SU-DHL-6 (cell line): ENCODE measurements at regions not wholly inside any gene's neighbourhood (a gene's known extent, or its start where the extent isn't known, plus 50 kb on each side); places are given as distances from the start of the nearest gene placed in this dataset.

Experiments
- H2AFZ ChIP-seq: fragments of 200-600 bp; sonication (generic); 2 replicates; pipeline ENCODE4 v1.6.1; 2014; ENCODE audit warnings: low read depth, mild to moderate bottlenecking, moderate library complexity, mixed read lengths, antibody characterized with exemption, low read length; ENCODE audit not compliant: severe bottlenecking
- H3F3A ChIP-seq: fragments of 200-600 bp; shearing (Covaris generic); 2 replicates; pipeline ENCODE4 v1.6.0; 2016; ENCODE audit warnings: antibody characterized with exemption, mild to moderate bottlenecking; ENCODE audit not compliant: insufficient read depth
- H3K27ac ChIP-seq: fragments of 200-600 bp; sonication (generic); 2 replicates; pipeline ENCODE4 v1.5.1; 2016; ENCODE audit warnings: low read depth, mild to moderate bottlenecking, low read length, moderate library complexity, mixed read lengths
- H3K27me3 ChIP-seq: fragments of 200-600 bp; sonication (generic), shearing (Covaris generic); 2 replicates; pipeline ENCODE4 v1.6.0; 2014; ENCODE audit warnings: mild to moderate bottlenecking, low read length
- H3K36me3 ChIP-seq: fragments of 200-600 bp; sonication (generic); 2 replicates; pipeline ENCODE4 v1.6.1; 2014; ENCODE audit warnings: mild to moderate bottlenecking, low read length, mixed read lengths
- H3K4me2 ChIP-seq: fragments of 300-600, 200-600 bp; shearing (Covaris generic), sonication (generic); 2 replicates; pipeline ENCODE4 v1.6.0; 2014; ENCODE audit warnings: low read length, low read depth, mild to moderate bottlenecking; ENCODE audit not compliant: poor library complexity, severe bottlenecking
- H3K4me3 ChIP-seq: fragments of 200-600 bp; sonication (generic); 2 replicates; pipeline ENCODE4 v1.5.1; 2014; ENCODE audit warnings: antibody characterized with exemption, low read length, mild to moderate bottlenecking, mixed read lengths; ENCODE audit not compliant: insufficient read depth, poor library complexity, severe bottlenecking
- H3K79me2 ChIP-seq: fragments of 200-600 bp; sonication (generic); 2 replicates; pipeline ENCODE4 v1.6.1; 2014; ENCODE audit warnings: mild to moderate bottlenecking, low read length, moderate library complexity; ENCODE audit not compliant: insufficient read depth
- H3K9ac ChIP-seq: fragments of 200-600 bp; sonication (generic); 2 replicates; pipeline ENCODE4 v1.7.0; 2014; ENCODE audit warnings: mild to moderate bottlenecking, low read length
- H3K9me2 ChIP-seq: fragments of 200-600 bp; sonication (generic); replicated peaks from 2 replicates; pipeline ENCODE4 v1.6.1; 2014; ENCODE audit warnings: low read length; ENCODE audit not compliant: insufficient read depth
- H3K9me3 ChIP-seq: fragments of 200-600 bp; sonication (generic); 2 replicates; pipeline ENCODE4 v1.6.1; 2014; ENCODE audit warnings: low read length, mixed read lengths; ENCODE audit not compliant: insufficient read depth
- H4K20me1 ChIP-seq: fragments of 200-600 bp; sonication (generic); 2 replicates; pipeline ENCODE4 v1.6.1; 2014; ENCODE audit warnings: low read depth, mild to moderate bottlenecking, antibody characterized with exemption, low read length, moderate library complexity, mixed read lengths
- EZH2phosphoT487 ChIP-seq: fragments of 200-600 bp; sonication (generic), shearing (Covaris generic); conservative IDR thresholded peaks from 2 replicates; pipeline ENCODE4 v1.6.1; 2018; ENCODE audit warnings: mild to moderate bottlenecking, antibody characterized with exemption, low read length, moderate library complexity, mixed read lengths
- TF ChIP-seq, protein P1 (sequence below): fragments of 200-600 bp; sonication (generic); IDR thresholded peaks from one replicate; pipeline ENCODE4 v1.5.1; 2017; ENCODE audit warnings: antibody characterized with exemption, mild to moderate bottlenecking, low read length, moderate library complexity; ENCODE audit not compliant: insufficient read depth, poor library complexity, severe bottlenecking

DNA sequence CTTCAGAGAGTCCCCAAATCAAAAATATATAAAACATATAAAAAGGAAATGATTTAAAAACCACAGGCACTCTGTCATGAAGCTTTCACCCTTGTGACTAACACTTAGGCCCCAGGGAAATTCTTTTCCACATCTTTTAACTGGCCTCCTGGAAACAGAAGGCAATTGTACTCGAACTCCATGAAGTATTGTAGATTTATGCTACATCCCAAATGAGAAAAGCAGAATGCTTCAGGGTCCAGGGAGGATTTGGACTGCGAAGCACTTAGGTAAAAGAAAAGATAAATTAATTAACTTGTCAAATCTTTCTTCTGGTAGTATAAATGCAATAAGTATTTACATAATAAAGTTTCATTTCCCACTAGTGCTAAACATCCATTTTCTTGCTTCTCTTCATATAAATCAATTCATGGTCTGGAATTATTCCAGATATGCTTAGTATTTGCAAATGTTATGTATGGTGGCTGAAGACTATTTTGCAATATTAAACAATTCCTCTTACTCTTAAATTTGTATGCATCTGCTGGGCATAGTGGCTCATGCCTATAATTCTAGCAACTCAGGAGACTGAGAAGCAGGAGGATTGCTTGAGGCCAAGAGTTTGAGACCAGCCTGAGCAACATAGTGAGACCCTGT lies 64.9 kb upstream of the ELL2 start:
- H4K20me1 ChIP-seq = no peaks in the 10 kb centered on the region
- no peak overlapping the region for H3K4me2 ChIP-seq
- no peaks in the 10 kb centered on the region for H3K79me2 ChIP-seq
- H3K9me2 ChIP-seq = no peaks in the 10 kb centered on the region
- H2AFZ ChIP-seq = no peak overlapping the region
- H3K9ac ChIP-seq = no peak overlapping the region
- H3F3A ChIP-seq = no peaks in the 10 kb centered on the region
- no peaks in the 10 kb centered on the region for H3K9me3 ChIP-seq
- no peaks in the 10 kb centered on the region for H3K27me3 ChIP-seq
- no peaks in the 10 kb centered on the region for H3K36me3 ChIP-seq
- TF ChIP-seq EZH2phosphoT487 = no peak
- TF ChIP-seq, protein P1, sequence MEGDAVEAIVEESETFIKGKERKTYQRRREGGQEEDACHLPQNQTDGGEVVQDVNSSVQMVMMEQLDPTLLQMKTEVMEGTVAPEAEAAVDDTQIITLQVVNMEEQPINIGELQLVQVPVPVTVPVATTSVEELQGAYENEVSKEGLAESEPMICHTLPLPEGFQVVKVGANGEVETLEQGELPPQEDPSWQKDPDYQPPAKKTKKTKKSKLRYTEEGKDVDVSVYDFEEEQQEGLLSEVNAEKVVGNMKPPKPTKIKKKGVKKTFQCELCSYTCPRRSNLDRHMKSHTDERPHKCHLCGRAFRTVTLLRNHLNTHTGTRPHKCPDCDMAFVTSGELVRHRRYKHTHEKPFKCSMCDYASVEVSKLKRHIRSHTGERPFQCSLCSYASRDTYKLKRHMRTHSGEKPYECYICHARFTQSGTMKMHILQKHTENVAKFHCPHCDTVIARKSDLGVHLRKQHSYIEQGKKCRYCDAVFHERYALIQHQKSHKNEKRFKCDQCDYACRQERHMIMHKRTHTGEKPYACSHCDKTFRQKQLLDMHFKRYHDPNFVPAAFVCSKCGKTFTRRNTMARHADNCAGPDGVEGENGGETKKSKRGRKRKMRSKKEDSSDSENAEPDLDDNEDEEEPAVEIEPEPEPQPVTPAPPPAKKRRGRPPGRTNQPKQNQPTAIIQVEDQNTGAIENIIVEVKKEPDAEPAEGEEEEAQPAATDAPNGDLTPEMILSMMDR = no peak
- no peak overlapping the region for H3K27ac ChIP-seq
- H3K4me3 ChIP-seq = no peak overlapping the region

DNA sequence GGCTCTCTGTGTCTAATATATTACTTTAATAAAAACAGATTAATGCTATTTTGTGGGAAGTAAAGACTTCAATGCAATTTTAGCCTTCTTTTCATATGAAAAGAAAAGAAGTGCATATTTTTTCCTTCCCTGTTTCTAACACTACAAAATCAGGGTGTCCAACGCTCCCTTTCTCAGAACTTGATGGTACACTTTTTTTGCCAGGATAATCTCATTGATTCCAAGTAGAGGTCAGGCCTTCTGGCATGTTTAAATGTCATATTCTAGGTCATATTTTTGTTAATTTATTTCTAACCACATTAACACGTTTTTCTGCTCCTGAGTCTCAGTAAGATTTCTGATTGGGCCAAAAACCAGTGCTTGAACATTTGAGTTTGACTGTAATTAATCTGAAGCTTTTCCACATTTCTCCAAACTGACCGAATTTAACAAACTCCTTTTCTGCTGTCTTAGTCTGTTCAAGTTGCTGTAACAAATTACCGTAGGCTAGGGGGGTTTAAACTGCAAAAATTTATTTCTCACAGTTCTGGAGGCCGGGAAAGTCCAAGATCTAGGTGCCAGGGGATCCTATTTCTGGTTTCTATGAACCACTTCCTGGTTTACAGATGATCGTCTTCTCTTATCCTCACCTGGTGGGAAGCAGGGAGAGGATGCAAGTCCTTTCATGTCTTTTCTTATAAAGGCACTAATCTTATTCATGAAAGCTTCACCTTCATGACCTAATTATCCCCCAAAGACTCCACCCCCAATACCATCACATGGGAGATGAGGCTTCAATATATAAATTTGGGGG lies 63.2 kb upstream of the ELL2 start:
- H3K4me3 ChIP-seq = no peak overlapping the region
- H3K27me3 ChIP-seq = no peaks in the 10 kb centered on the region
- no peaks in the 10 kb centered on the region for H3F3A ChIP-seq
- H2AFZ ChIP-seq = no peak overlapping the region
- H4K20me1 ChIP-seq = no peaks in the 10 kb centered on the region
- H3K36me3 ChIP-seq = no peaks in the 10 kb centered on the region
- H3K27ac ChIP-seq = no peak overlapping the region
- TF ChIP-seq EZH2phosphoT487 = no peak
- TF ChIP-seq, protein P1 = no peak
- no peaks in the 10 kb centered on the region for H3K79me2 ChIP-seq
- H3K4me2 ChIP-seq = no peak overlapping the region
- no peaks in the 10 kb centered on the region for H3K9me3 ChIP-seq
- no peak overlapping the region for H3K9ac ChIP-seq
- no peaks in the 10 kb centered on the region for H3K9me2 ChIP-seq

- H3K9me2 ChIP-seq = no peaks in the 10 kb centered on the region
- H3K79me2 ChIP-seq = no peaks in the 10 kb centered on the region
- H2AFZ ChIP-seq = no peak overlapping the region
- H3K9ac ChIP-seq = no peak overlapping the region
- no peak overlapping the region for H3K4me2 ChIP-seq
- no peaks in the 10 kb centered on the region for H3K27me3 ChIP-seq
- no peak for TF ChIP-seq EZH2phosphoT487
- TF ChIP-seq, protein P1 = no peak
- H3K9me3 ChIP-seq = no peaks in the 10 kb centered on the region
- H3K27ac ChIP-seq = no peak overlapping the region
- H3F3A ChIP-seq = no peaks in the 10 kb centered on the region
- H3K36me3 ChIP-seq = no peaks in the 10 kb centered on the region
- H3K4me3 ChIP-seq = no peak overlapping the region
- no peaks in the 10 kb centered on the region for H4K20me1 ChIP-seq
These were observed 61.9 kb upstream of the ELL2 start for GRCh38 chr5:96023518-96023917.
